K562 (cell line): ENCODE measurements at regions not wholly inside any gene's neighbourhood (a gene's known extent, or its start where the extent isn't known, plus 50 kb on each side); places are given as distances from the start of the nearest gene placed in this dataset.

Experiments used
- ATAC-seq: fragments of 200-7000 bp; cut with Tn5 transposase; 3 replicates; pipeline ENCODE4 v1.9.1; 2020; ENCODE audit warnings: moderate library complexity
- BruUV-seq: library from RNA; stranded (reverse); fragments of 400-500 nt; replicated peaks from 2 replicates; lab custom pipeline; 2021; lab: Mats Ljungman, UMichigan
- CTCF ChIA-PET: fragments of 300-600 bp; formaldehyde crosslinking; extraction: SDS; loops from one replicate; lab custom pipeline; 2021; ENCODE audit warnings: low intra/inter-chr PET ratio; lab: Yijun Ruan, JAX
- POLR2A ChIA-PET: fragments of 300-600, 350-650 bp; sonication (Branson Sonifier 250); formaldehyde crosslinking; extraction: SDS; loops from one replicate; lab custom pipeline; 2021; ENCODE audit warnings: antibody characterized with exemption, inconsistent platforms; lab: Yijun Ruan, JAX
- DNase-seq, 4 experiments: peaks; one replicate each; pipeline versions ENCODE4 v3.0.0 to v3.0.0-alpha.2; 2011 to 2018; ENCODE audit warnings: low spot score in 3 of 4, mixed read lengths in 3 of 4; ENCODE audit errors: extremely low read depth in 1 of 4
- FAIRE-seq: peaks from 2 replicates; lab custom pipeline; 2011; peaks lifted over from hg19 to GRCh38; lab: Jason Lieb, UNC
- H2AFZ ChIP-seq: 2 replicates; pipeline ENCODE4 v1.6.0; 2011; ENCODE audit warnings: low read depth, low read length, control low read depth, inconsistent platforms
- H3K27ac ChIP-seq: fragments of 200-600 bp; 3 replicates; pipeline ENCODE4 v1.8.0; 2011; ENCODE audit warnings: low read depth, mild to moderate bottlenecking, control low read depth, inconsistent platforms, low read length, moderate library complexity, mixed read lengths; ENCODE audit errors: extremely low read depth
- H3K27me3 ChIP-seq, 2 experiments: fragments of 300-600 bp in 1 of 2; 2 replicates in 1 of 2; 3 replicates in 1 of 2; pipeline versions ENCODE4 v1.6.0 to v1.8.0; 2011; ENCODE audit warnings: inconsistent platforms in 2 of 2, low read length in 2 of 2, mild to moderate bottlenecking in 1 of 2, mixed read lengths in 1 of 2, moderate library complexity in 1 of 2; ENCODE audit not compliant: control insufficient read depth in 2 of 2, insufficient read depth in 2 of 2
- H3K36me3 ChIP-seq: fragments of 300-600 bp; 3 replicates; pipeline ENCODE4 v1.8.0; 2011; ENCODE audit warnings: mild to moderate bottlenecking, low read length, inconsistent platforms; ENCODE audit not compliant: control insufficient read depth, insufficient read depth
- H3K4me1 ChIP-seq, 2 experiments: fragments of 200-600 bp in 1 of 2; replicated peaks in 1 of 2; 2 replicates in 1 of 2; 3 replicates in 1 of 2; pipeline versions ENCODE4 v1.5.1 to v1.8.0; 2011; ENCODE audit warnings: inconsistent platforms in 2 of 2, low read length in 2 of 2, mild to moderate bottlenecking in 1 of 2, mixed read lengths in 1 of 2, moderate library complexity in 1 of 2; ENCODE audit not compliant: control insufficient read depth in 2 of 2, insufficient read depth in 2 of 2
- H3K4me2 ChIP-seq: 2 replicates; pipeline ENCODE4 v1.6.1; 2011; ENCODE audit warnings: low read length, control low read depth, inconsistent platforms, mixed read lengths; ENCODE audit not compliant: insufficient read depth
- H3K4me3 ChIP-seq: fragments of 200-600 bp; sonication (generic), shearing (Covaris generic); 2 replicates; pipeline ENCODE4 v1.5.1; 2016; ENCODE audit warnings: control low read depth, inconsistent platforms
- H3K79me2 ChIP-seq: fragments of 200-600 bp; 3 replicates; pipeline ENCODE4 v1.8.0; 2011; ENCODE audit warnings: low read length, inconsistent platforms; ENCODE audit not compliant: control insufficient read depth, insufficient read depth
- H3K9ac ChIP-seq, 2 experiments: 2 replicates each; pipeline versions ENCODE4 v1.6.0 to v1.6.1; 2011; ENCODE audit warnings: low read depth in 2 of 2, low read length in 2 of 2, control low read depth in 1 of 2, inconsistent platforms in 1 of 2, mild to moderate bottlenecking in 1 of 2, mixed read lengths in 1 of 2; ENCODE audit not compliant: insufficient read depth in 1 of 2
- H3K9me1 ChIP-seq: one replicate; pipeline ENCODE4 v1.6.0; 2011; ENCODE audit warnings: inconsistent platforms, mild to moderate bottlenecking, low read length, moderate library complexity; ENCODE audit not compliant: control insufficient read depth, insufficient read depth
- H3K9me3 ChIP-seq: replicated peaks from 2 replicates; pipeline ENCODE4 v1.5.1; 2011; ENCODE audit warnings: low read depth, low read length, inconsistent platforms; ENCODE audit not compliant: control insufficient read depth, insufficient read depth
- H4K20me1 ChIP-seq: replicated peaks from 2 replicates; pipeline ENCODE4 v1.6.1; 2011; ENCODE audit warnings: low read length, inconsistent platforms, mixed read lengths; ENCODE audit not compliant: control insufficient read depth, insufficient read depth
- ARID1B ChIP-seq: fragments of 450-650 bp; IDR thresholded peaks from 2 replicates; pipeline ENCODE4 v1.6.1; 2016; ENCODE audit warnings: antibody characterized with exemption, mild to moderate bottlenecking, inconsistent platforms
- GATAD2B ChIP-seq: fragments of 450-650 bp; IDR thresholded peaks from 2 replicates; pipeline ENCODE4 v1.6.1; 2017; ENCODE audit warnings: mild to moderate bottlenecking, borderline replicate concordance
- WGBS: fragments of 100-300 bp; shearing (Covaris generic); methylation state at CpG from one replicate; pipeline ENCODE4 v1.1.6; 2016; ENCODE audit warnings: low coverage, mixed read lengths; ENCODE audit not compliant: insufficient coverage; ENCODE audit errors: missing lambda C conversion rate; 5-methylcytosine and 5-hydroxymethylcytosine counted together
- in situ Hi-C: fragments of 300-500 bp; cut with MboI; formaldehyde crosslinking; loops from 4 replicates; pipeline ENCODE4 v1.15.0; 2018; ENCODE audit warnings: inconsistent platforms, mixed read lengths
- intact Hi-C: fragments of 100-400 bp; cut with micrococcal nuclease; formaldehyde crosslinking; loops from 2 replicates; pipeline ENCODE4 v1.14.2; 2022
- TF ChIP-seq, protein P1 (sequence below), 2 experiments: fragments of 200-800 bp in 1 of 2; sonication (Bioruptor generic) in 1 of 2; sonication (generic) in 1 of 2; formaldehyde crosslinking in 1 of 2; IDR thresholded peaks in 1 of 2; conservative IDR thresholded peaks in 1 of 2; 2 replicates each; pipeline versions ENCODE4 v1.5.0 to v1.6.1; 2016 to 2020; ENCODE audit warnings: missing compliant biosample characterization in 1 of 2, missing genetic modification characterization in 1 of 2, missing genetic modification reagents in 1 of 2

DNA sequence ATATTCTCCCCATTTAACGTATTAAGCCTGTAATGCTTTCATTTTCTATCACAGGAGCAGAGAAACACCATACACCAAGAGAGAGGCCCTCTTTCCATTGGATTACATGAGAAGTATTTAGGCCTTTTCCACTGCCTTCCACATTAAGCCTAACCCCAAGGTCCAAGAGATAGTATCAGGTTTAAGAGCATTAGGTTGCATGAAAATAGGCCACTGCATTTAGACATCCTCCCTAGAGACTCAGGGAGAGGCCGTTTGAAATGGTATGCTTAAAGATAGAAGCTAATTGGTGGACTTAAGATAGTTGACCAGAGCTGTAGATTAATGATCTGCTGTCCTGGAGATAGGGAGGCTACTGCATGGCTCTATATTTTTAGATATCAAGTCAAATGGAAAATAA, 128.5 kb upstream of the PTPRM start:
- Histone ChIP-seq H3K4me3 (no peak overlapping the region), H3K36me3 (no peaks in the 10 kb centered on the region), H3K27ac (no peak overlapping the region), H3K27me3 (peaks cover 3 to 6% of the 10 kb centered on the region in 2 experiments; a peak in 2 of 5 replicates), H3K4me2 (no peak overlapping the region), H3K9me3 (no peaks in the 10 kb centered on the region), H2AFZ (no peak overlapping the region), H3K9ac (no peak overlapping the region), H3K79me2 (no peaks in the 10 kb centered on the region), H4K20me1 (no peaks in the 10 kb centered on the region), H3K4me1 (no peaks in the 10 kb centered on the region; a peak in 1 of 5 replicates), H3K9me1 (no peaks in the 10 kb centered on the region)
- in situ Hi-C loops, result no loop called here
- intact Hi-C loops, result no loop called here
- TF ChIP-seq, protein P1, sequence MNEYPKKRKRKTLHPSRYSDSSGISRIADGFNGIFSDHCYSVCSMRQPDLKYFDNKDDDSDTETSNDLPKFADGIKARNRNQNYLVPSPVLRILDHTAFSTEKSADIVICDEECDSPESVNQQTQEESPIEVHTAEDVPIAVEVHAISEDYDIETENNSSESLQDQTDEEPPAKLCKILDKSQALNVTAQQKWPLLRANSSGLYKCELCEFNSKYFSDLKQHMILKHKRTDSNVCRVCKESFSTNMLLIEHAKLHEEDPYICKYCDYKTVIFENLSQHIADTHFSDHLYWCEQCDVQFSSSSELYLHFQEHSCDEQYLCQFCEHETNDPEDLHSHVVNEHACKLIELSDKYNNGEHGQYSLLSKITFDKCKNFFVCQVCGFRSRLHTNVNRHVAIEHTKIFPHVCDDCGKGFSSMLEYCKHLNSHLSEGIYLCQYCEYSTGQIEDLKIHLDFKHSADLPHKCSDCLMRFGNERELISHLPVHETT (CRISPR knock-in tag; conservative IDR thresholded peaks at IDR 0.05 in 1 of 2, IDR thresholded peaks at IDR 0.05 in 1 of 2), result no peak
- no peak for TF ChIP-seq GATAD2B
- no peak for TF ChIP-seq ARID1B
- ATAC-seq (no peak), DNase-seq (no peak), FAIRE-seq (no peak)
- BruUV-seq, result no TSS peak
- ChIA-PET CTCF (no interaction called here), POLR2A (no interaction called here)
- WGBS, result 0% methylated on average over 2 of the region's 2 CpGs
